ENCODE measurements at regions not wholly inside any gene's neighbourhood (a gene's known extent, or its start where the extent isn't known, plus 50 kb on each side); places are given as distances from the start of the nearest gene placed in this dataset.

- TF ChIP-seq CTCF (conservative IDR thresholded peaks at IDR 0.05; ENCODE audit: control insufficient read depth, insufficient read depth, low read depth, low read length) = no peak
- no peak for DNase-seq (ENCODE audit: low read depth)
- H3K4me3 ChIP-seq (ENCODE audit: control insufficient read depth, low read depth, low read length) = no peak overlapping the region
Observed at GRCh38 chr1:198883184-198883583, 244.3 kb downstream of the PTPRC start.

- no peak for DNase-seq (ENCODE audit: low read depth)
- H3K4me3 ChIP-seq (ENCODE audit: control insufficient read depth, low read depth, low read length) = no peak overlapping the region
- no peak for TF ChIP-seq CTCF (conservative IDR thresholded peaks at IDR 0.05; ENCODE audit: control insufficient read depth, insufficient read depth, low read depth, low read length)
Observed at GRCh38 chr1:198887866-198888265, 249.0 kb downstream of the PTPRC start.

- H3K4me3 ChIP-seq (ENCODE audit: control insufficient read depth, low read depth, low read length) = no peak overlapping the region
- DNase-seq (ENCODE audit: low read depth) = no peak
- no peak for TF ChIP-seq CTCF (conservative IDR thresholded peaks at IDR 0.05; ENCODE audit: control insufficient read depth, insufficient read depth, low read depth, low read length)
Observed at GRCh38 chr1:198888379-198888943, 249.6 kb downstream of the PTPRC start.

GRCh38 chr1:198889101-198889500, 250.3 kb downstream of the PTPRC start:
- H3K4me3 ChIP-seq (ENCODE audit: control insufficient read depth, low read depth, low read length) = no peak overlapping the region
- no peak for TF ChIP-seq CTCF (conservative IDR thresholded peaks at IDR 0.05; ENCODE audit: control insufficient read depth, insufficient read depth, low read depth, low read length)
- no peak for DNase-seq (ENCODE audit: low read depth)

DNA sequence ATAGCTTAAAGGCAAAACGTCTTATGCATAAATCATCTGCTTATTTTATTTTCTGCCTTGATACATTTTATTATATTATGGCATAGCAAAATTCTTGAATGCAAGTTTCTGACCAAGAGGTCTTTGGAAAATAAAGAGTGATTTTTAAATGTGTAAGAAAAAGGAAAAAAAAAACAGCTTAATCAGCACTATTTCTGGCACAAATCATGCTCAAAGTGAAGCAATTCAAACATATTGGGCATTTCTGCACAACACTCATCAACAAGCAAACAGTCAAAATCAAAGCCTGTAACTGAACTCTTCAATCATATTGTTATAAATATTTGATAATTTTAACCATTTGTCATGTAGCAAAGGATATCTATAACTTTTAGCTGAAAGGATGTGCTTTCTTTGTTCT, 250.9 kb downstream of the PTPRC start:
- no peak for TF ChIP-seq CTCF (conservative IDR thresholded peaks at IDR 0.05; ENCODE audit: control insufficient read depth, insufficient read depth, low read depth, low read length)
- no peak overlapping the region for H3K4me3 ChIP-seq (ENCODE audit: control insufficient read depth, low read depth, low read length)
- DNase-seq (ENCODE audit: low read depth) = no peak

DNA sequence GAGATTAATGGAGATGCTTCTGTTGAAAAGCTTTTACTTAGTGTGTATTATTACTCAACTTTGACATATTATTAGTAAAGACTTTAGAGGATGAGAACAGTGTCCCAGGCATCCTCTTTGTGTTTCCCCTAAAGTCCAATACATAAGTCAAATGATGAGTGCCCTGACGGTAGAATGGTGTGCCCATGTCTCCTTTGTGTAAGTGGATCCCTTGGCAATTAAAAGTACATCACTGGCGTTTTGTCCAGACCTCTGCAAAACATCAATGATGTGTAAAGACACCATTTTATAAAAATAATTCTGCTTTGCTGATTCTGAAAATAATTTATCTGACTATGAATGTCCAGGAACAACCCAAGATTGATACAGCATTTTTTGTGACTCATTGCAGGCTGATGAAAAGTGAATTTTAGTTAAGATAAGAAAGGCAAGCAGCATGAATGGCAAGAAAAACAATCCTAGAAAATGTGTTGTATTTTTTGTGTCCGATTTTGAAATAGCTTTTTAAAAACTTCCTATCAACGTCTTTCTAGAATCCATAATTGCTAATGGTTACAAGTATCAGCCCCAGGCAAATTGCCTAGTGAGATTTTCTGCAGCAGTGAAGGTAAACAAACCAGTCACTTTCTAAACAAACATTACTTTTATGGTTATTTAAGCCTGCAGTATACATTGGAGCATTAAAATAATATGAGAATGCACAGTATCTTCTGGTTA, 251.5 kb downstream of the PTPRC start:
- H3K4me3 ChIP-seq (ENCODE audit: control insufficient read depth, low read depth, low read length) = no peak overlapping the region
- no peak for DNase-seq (ENCODE audit: low read depth)
- TF ChIP-seq CTCF (conservative IDR thresholded peaks at IDR 0.05; ENCODE audit: control insufficient read depth, insufficient read depth, low read depth, low read length) = no peak

Data from fibroblast of mammary gland (primary cell).